NCI-H1436 (cell line): ENCODE measurements at regions not wholly inside any gene's neighbourhood (a gene's known extent, or its start where the extent isn't known, plus 50 kb on each side); places are given as distances from the start of the nearest gene placed in this dataset.

Source experiments
- DNase-seq: peaks from one replicate; lab custom pipeline; 2025; lab: John Stamatoyannopoulos, UW

DNA sequence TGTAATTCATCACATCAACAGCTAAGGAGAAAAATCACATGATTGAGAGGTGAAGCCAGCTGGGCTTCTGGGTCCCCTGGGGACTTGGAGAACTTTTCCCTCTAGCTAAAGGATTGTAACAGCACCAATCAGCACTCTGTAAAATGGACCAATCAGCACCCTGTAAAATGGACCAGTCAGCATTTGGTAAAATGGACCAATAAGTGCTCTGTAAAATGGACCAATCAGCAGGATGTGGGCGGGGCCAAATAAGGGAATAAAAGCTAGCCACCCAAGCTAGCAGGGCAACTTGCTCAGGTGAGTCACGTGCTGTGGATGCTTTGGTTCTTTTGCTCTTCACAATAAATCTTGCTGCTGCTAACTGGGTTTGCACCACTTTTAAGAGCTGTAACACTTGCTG is 1248.3 kb downstream of the PCDH18 start:
- DNase-seq, result no peak

DNA sequence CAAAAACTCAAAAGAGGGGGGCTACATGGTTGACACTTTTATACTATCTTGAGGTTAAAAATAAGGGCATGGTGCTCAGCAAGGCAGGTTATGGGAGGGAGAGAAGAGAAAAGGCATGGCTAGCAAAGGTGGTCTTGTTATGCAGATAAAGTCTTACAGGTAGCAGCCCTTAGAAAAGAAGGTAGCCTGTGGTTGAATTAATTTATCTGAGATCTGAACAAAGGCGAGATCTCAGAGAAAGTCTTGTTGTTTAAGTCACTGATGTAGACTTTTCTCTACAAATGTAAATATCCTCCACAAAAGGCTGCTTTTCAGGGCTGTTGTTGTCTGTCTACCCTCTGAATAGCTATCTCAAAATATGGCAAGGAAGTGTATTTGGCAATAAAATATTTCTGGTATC is 1250.4 kb downstream of the PCDH18 start:
- DNase-seq, result no peak

GRCh38 chr4:136281307-136281706 is 1251.0 kb downstream of the PCDH18 start:
- no peak for DNase-seq

DNA sequence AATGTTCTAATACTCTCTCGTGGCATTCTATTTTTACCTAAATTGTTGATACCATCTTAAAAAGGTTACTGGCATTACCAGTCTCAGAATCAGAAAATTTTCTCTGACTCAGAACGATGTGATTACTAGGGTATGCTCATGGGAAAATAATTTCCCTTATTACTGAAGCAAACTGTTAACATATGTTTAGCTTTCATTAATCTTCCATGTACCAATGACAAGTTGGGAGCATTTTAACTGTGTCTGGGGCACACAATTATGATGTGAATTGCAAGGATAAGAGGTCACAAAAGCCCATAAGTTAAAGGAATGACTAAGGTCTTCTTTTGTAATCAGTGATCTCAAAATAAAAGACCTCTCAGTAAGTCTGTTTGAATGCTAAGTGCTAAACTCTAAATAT is 1254.6 kb downstream of the PCDH18 start:
- no peak for DNase-seq

- DNase-seq, result no peak
These were observed 1285.4 kb downstream of the PCDH18 start for GRCh38 chr4:136246876-136247275.

GRCh38 chr4:136241221-136241986 is 1290.9 kb downstream of the PCDH18 start:
- no peak for DNase-seq

GRCh38 chr4:136227315-136227714 is 1305.0 kb downstream of the PCDH18 start:
- DNase-seq, result no peak

- DNase-seq, result no peak
These were observed 1312.6 kb downstream of the PCDH18 start for GRCh38 chr4:136219592-136220125.

DNA sequence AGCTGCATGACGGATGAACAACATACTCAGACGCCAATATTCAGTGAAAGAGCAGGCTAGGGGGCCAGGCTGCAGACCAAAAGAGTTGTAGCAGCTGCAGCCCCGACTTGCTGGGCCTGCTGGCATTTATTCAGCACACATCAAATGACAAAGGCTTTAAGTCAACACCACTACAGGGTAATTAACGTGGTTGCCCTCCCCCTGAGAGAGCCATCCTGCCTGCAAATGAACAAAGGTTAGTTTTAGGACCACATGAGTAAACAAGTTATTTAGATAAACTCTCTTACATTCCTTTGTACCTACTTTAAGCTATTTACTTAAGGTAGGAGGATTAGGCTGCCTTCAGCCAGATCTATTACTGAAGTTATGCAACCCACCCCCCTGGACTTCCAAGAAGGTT is 1329.1 kb downstream of the PCDH18 start:
- DNase-seq, result no peak

- DNase-seq, result no peak
These were observed 1333.9 kb downstream of the PCDH18 start for GRCh38 chr4:136198358-136198757.

- no peak for DNase-seq
These were observed 1337.3 kb downstream of the PCDH18 start for GRCh38 chr4:136194962-136195361.

DNA sequence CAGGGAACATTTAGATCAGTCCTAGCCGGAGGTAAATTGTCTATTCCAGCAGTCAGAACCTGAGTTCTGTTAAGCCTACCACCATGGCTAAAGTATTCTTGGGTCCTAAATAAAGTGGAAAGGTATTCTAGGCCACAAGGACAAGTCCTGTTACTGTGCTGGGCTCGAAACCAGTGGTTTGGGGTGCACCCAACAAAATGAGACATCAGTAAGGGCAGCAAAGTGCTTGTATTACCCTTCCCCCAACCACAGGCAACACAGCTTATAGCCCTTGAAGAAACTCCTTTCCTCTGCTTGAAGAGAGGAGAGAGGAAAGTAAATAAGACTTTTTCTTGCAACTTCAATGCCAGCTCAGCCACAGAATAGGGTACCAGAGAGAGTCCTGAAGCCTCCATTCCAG is 1345.6 kb downstream of the PCDH18 start:
- DNase-seq, result no peak

DNA sequence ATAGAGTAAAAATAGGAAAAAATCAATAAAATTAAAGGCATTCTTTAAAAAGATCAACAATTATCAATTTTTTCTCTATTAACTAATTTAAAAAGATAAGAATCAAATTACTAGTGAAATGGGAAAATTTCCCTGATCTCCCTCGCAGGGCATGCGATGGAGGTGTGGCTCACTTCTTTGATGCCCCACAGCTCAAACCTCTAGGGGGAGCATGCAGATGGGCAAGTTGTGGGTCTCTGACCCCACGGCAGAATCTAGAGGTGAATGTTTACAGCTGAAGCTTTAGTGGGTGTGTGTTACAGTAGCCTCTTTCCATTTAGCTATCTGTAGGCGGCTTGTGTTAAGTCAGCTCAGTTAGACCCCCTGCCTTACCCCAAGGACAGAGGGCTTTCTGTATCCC is 1348.8 kb downstream of the PCDH18 start:
- DNase-seq, result no peak

GRCh38 chr4:136156947-136157346 is 1375.3 kb downstream of the PCDH18 start:
- DNase-seq, result no peak

- no peak for DNase-seq
These were observed 1382.2 kb downstream of the PCDH18 start for GRCh38 chr4:136150046-136150445.

GRCh38 chr4:136136601-136137000 is 1395.7 kb downstream of the PCDH18 start:
- no peak for DNase-seq

GRCh38 chr4:136124251-136124745 is 1408.0 kb downstream of the PCDH18 start:
- no peak for DNase-seq

GRCh38 chr4:136121426-136121825 is 1410.9 kb downstream of the PCDH18 start:
- peak; percentile 61 for DNase-seq

DNA sequence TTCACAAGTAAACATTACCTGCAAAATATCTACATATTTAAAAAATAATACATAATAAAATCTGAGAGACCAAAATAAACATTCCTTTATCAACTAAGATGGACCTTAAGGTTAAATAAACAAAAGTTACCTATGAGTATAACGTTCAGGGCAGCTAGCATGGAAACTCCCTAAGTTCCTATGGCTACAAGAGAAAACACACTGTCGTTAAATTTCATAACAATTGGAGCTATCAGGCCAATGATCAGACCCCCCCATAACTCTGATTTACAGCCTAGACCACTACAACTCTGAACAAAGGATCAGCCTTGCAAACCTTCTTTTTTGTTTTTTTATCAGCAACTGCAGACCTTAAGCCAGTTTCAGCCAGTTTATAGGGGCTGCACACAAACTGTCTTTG is 1418.4 kb downstream of the PCDH18 start:
- no peak for DNase-seq

DNA sequence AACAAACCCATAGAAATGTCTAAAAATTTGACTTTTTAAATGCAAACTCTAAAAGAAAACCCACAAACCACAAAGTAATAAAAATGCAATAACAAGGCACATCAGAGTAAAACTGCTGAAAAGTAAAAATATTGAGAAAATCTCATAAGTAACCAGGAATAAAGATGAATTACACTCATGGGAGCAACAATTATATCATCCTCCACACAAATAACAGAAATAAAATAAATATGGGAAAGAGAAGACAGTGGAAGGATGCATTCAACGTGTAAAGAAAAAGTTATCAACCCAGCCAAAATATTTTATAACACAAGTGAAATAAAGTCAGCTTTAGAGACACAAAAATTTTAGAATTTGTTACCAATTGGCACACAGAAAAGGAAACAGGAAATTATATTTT is 1420.2 kb downstream of the PCDH18 start:
- no peak for DNase-seq

DNA sequence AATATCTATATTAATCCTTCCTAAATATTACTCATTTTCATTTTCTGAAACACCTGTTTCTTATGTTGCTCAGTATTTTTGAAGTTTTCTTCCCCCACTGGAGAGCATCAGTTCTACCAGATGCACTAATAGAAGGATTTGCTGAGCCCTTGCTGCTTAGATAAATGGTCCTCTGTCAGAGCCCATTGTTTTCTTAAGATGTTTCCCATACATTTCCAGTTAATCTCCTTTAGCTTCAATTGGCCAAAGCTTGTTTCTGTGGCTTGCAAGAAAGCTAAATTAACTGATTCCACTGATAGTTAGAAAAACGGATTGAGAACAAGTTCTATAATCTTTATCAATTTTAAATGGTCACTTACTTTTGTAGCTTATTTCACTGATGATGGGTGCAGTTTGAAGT is 1425.5 kb downstream of the PCDH18 start:
- no peak for DNase-seq

DNA sequence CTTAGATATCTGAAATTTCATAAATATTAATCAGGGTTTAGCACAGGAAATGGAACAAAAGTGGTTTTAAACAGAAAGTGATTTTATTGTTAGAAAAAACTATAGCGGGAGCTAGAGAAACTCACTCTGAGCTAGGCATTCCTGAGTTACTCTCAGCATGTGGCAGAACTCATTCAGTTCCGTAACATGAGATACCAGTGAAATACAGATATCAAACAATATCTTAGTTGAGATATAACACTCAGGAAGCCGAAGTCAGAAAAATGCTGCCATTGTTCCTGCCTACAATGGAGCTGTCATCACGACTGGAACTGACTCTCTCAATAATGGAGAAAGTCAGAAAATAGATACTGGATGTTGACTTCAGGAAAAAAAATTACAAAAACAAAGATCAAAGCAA is 1428.7 kb downstream of the PCDH18 start:
- DNase-seq, result no peak

GRCh38 chr4:136097676-136098075 is 1434.6 kb downstream of the PCDH18 start:
- DNase-seq, result no peak
